NCI-H1436 (cell line): ENCODE measurements at regions not wholly inside any gene's neighbourhood (a gene's known extent, or its start where the extent isn't known, plus 50 kb on each side); places are given as distances from the start of the nearest gene placed in this dataset.

Experiments
- DNase-seq: peaks from one replicate; lab custom pipeline; 2025; lab: John Stamatoyannopoulos, UW

- DNase-seq, result no peak
Measured at GRCh38 chr5:137567226-137567625, 68.1 kb upstream of the SPOCK1 start.

- DNase-seq, result no peak
Measured at GRCh38 chr5:137566780-137567179, 67.7 kb upstream of the SPOCK1 start.

GRCh38 chr5:137566118-137566541 is 67.0 kb upstream of the SPOCK1 start:
- DNase-seq, result no peak

- no peak for DNase-seq
Measured at GRCh38 chr5:137565450-137565849, 66.3 kb upstream of the SPOCK1 start.

- DNase-seq, result no peak
Measured at GRCh38 chr5:137564398-137564961, 65.4 kb upstream of the SPOCK1 start.

- DNase-seq, result no peak
Measured at GRCh38 chr5:137563646-137564397, 64.7 kb upstream of the SPOCK1 start.

GRCh38 chr5:137563301-137563645 is 64.1 kb upstream of the SPOCK1 start:
- DNase-seq, result peak; percentile 14

GRCh38 chr5:137561608-137562007 is 62.5 kb upstream of the SPOCK1 start:
- DNase-seq, result no peak

- no peak for DNase-seq
Measured at GRCh38 chr5:137560420-137560819, 61.3 kb upstream of the SPOCK1 start.
